GM19043 (cell line): ENCODE measurements at regions not wholly inside any gene's neighbourhood (a gene's known extent, or its start where the extent isn't known, plus 50 kb on each side); places are given as distances from the start of the nearest gene placed in this dataset.
A peak's percentile ranks its signal among the peaks of the same experiment; 100 is the strongest.
"Not testable (repeated sequence)": the region's sequence is repeated elsewhere in the genome, so short reads cannot be mapped to it uniquely, and the experiment has no call there.

Source experiments
- ATAC-seq: cut with Tn5 transposase; IDR thresholded peaks from one replicate; pipeline ENCODE4 v1.9.1; 2021; ENCODE audit warnings: low read depth; ENCODE audit not compliant: unreplicated experiment

DNA sequence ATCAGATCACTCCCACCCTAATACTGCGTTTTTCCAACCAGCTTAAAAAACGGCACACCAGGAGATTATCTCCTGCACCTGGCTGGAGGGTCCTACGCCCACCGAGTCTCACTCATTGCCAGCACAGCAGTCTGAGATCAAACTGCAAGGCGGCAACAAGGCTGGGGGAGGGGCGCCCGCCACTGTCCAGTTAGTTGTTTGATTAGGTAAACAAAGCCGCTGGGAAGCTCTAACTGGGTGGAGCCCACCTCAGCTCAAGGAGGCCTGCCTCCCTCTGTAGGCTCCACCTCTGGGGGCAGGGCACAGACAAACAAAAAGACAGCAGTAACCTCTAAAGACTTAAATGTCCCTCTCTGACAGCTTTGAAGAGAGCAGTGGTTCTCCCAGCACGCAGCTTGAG, 463.0 kb upstream of the CADM1 start:
- not testable (repeated sequence) for ATAC-seq

DNA sequence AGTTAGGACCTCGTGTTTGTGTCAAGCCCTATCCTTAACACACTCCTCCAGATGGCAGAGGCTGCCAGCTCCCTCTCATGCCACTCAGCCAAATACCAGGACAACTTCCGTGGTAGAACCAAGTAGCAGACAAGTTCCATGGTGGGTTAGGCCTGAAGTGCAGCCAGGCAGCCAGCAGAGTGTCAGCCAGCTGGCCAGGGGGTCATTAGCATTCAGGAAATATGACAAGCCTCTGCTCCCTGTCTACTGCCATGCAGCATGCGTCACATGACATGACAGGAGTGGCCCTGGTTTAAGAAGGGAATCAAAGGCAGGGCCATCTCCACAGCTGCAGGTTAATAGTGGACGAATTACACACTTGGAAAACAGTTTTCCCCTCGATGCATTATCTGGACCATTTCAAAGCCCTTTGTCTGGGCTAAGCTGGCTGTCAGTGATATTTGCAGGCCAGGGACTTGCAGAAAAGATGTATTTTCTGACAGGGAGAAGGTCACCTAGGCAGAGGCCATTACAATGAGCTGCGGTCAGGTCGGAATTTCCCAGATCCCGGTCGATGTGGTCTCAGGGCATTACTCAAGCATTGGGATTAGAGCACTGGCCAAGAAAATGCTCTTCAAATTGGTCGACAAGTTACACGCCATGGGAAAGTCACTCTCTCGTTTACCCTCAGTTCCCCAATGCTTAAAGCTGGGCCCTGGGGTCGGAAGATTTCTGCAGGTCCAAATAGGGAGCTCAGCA, 461.7 kb upstream of the CADM1 start:
- ATAC-seq, result no peak

DNA sequence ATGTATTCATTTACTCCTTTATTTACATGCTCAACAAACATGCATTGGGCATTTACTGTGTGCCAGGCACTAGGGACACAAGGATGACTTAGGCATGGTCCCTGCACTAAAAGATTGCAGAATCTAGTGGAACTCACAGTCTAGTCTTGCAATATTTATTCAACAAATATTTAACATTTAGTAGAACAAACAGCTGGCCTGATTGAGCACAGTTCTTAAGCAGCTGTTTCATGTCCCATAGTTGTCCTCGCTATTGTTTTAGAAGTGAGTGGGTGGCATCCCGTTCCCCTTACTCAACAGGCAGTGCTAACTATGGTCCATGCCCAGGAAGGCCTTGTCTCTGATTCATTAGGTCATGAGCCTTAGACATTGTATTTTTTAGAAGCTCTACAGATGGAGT, 459.9 kb upstream of the CADM1 start:
- no peak for ATAC-seq

DNA sequence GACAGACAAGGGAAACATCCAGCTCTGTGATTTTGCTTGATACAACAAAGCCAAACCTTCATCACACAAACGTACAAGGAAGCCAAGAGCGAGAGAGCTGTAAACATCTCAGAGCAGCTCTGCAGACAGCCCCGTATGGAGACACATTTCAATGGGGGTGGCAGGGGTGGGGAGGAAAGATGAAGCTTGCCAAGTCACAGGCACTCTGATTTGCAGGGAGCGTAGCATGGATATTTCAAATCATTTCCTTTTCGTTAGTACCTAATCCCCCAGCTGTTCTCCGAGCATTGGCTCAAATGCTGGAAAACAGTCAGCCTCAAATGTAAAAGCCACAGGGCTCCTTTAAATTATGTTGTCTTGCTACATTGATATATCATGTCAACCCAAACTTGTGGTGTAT, 458.9 kb upstream of the CADM1 start:
- no peak for ATAC-seq

DNA sequence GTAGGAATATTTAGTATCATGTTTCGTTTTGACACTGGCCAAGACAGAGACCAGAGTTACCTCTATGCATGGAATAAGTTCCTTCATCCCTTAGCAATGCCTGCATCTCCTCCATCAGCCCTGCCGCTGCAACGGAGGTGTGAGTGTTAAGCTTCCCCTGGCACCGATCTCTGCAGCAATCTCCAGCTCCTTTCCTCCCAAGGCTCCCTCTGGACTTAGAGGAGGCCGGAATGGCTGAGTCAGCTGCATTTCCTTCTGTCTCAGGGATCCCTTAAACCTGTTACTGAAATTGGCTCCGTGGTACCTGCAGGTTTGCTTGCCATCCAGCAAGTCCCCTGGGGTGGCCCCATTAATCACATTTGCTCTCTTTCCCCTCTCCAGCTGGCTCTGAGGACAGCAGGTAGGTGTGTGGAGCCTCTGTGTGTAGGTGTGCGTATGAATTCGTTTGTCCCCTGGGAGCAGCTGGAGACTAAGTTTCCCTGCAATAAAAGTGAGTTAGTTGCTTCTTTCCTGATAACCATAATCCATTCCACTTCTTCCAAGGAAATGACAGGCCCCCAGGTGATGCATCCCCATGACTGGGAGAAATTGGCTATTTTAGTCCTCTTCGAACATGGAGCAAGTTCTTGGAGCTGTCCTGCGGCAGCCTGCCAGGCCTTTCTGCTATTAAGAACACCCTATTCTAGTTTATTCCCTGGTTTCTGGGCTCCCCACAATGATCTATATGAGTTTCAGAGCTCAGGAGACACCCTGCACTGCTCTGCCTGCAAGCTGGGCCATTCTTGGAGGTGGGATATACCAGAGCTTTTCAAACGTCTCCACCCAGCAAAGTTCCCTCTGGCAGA, 457.2 kb upstream of the CADM1 start:
- ATAC-seq, result no peak

DNA sequence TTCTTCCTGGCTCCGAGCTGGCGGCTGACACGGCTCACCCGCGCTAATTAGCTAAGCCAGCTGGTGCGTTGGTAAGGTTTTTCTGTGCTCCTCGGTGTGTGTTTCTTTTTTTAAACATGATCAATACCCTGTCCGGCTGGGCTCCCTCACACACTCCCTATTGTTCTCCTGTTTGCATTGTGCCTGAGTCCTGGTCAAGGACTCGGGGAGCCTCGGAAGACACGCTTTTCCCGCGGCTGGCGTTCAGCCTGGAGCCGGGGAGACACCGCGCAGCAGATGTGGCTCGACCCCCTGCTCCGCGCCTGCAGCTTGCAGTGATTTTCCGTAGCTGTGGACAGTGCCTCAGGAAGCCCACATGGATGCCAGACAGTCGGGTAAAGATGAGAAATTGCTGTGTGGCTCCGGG, 454.9 kb upstream of the CADM1 start:
- no peak for ATAC-seq

DNA sequence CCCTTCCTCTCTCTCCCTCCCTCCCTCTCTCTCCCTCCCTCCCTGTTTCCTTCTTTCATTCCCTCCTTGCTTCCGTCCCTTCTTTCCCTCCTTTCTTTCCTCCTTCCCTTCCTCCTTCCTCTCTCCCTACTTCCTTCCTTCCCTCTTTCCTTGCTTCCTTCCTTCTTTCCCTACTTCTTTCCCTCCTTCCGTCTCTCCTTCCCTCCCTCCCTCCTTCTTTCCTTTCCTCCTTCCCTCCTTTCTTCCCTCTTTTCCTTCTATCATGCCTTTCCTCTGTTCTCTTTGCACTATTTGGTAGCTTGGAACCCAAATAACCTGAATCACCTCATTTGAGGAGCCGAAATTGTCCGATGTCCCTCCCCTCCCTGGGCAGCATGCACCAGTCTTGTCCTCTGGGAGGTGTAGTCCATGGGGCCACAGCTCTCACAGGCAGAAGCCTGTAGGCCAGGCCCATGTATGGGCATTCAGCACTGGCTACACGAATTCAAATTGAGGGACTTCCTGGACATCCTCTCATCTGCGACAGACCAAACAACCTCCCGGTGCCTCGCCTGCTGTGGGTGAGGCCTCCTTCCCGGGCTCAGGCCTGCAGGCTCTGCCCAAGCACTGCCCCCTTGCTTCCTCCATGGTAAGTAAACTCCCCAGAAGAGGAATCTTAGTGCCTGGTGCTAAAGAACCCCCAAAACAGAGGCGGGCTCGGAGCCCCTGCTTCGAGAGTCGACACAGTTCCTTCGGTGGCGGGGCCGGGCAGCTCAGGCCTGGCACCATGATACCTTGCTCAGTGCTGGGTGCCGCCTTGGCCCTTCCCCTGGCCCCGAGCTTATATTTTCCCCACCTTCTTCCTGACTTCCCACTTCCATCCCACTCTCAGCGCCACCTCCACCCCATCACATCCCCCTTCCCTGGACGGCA, 454.1 kb upstream of the CADM1 start:
- no peak for ATAC-seq

DNA sequence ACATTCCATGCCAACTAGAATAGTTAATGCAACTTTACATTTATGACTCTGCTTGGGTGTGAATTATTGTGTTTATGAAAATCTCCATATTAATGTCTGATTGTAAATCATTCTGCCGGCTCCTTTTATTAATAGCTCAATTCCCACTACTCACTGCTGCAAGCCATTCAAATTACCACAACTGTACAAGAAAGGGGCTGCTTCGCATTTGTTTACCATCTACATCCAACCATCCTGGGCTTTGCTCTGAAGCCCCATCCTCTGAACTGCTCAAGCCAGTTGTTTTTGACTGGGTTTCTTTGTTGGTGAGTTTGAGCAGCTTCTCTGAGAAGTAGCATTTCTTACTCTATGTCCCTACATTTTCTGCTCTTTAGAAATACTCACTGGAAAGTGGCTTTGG, 451.6 kb upstream of the CADM1 start:
- no peak for ATAC-seq

DNA sequence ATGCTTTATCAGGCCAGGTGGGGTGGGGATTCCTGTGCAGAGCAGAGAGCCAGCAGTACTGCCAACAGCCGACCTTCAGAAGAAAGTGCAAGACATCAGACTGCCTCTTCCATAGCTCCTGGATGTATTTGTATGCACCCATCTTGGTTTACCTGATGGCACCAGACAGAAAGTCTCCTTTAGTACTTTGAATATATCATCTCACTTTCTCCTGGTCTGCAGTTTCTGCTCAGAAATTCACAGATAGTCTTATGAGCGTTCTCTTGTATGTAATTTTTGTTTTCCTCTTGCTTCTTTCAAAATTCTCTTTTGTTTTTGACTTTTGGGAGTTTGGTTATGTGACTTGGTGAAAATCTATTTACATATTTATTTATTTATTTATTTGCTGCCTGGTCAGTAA, 446.4 kb upstream of the CADM1 start:
- no peak for ATAC-seq

DNA sequence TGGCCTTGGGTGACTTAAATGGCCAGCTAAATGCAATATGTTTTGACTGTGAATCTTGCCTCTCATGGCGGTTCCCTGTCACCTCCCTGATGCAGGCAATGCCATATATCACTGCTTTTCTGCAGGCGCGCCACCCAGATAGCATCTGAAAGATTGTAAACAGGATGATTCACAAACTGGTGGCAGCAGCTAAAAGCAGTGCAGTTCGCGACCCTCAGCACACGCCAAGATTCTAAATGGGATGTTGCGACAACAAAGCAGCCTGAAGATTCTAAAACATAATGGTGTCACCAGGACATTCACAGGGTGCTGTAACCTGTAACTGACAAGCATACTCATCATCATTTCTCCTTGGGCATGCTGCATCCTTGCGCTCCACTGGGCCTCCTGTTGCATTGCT, 440.4 kb upstream of the CADM1 start:
- no peak for ATAC-seq

DNA sequence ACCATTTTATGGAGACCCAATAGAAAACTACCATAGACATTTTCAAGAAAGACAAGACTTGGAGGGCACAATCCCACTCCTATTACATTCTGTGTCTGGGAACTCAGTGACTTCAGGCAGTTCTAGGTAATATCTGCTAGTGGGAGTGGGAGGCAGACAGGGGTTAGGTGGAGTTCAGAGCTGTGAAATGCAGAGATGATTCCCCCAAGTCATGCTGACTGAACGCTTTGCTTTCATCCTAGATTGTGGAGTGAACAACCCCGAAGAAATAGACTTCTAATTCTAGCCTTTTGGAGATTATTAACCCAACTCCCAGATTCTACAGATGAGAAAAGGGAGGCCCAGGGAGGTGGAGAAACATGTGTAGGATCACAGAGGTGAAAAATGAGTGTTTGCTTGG, 437.8 kb upstream of the CADM1 start:
- no peak for ATAC-seq

DNA sequence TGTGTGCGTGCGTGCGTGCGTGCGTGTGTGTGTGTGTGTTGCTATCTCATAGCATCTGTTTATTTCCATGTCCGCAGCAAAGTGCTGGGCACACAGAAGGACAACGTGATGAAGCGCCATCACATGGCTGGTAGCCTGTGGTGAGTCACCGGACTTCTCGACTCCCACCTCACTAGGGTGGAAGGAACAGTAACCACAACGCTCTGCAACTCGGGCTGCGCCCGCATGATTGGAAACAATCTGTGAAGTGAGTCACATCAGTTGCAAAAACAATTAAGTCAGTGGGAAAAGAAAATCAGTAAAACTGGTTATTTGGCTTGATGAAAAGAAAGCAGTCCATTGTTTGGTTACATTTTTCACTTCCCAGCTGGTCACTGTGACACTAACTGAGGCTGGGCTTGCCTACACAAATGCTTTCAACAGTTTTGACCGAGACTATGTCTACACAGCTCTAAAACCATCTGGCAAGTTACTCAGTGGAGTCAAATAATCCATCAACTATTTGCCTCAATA, 437.3 kb upstream of the CADM1 start:
- ATAC-seq, result no peak

DNA sequence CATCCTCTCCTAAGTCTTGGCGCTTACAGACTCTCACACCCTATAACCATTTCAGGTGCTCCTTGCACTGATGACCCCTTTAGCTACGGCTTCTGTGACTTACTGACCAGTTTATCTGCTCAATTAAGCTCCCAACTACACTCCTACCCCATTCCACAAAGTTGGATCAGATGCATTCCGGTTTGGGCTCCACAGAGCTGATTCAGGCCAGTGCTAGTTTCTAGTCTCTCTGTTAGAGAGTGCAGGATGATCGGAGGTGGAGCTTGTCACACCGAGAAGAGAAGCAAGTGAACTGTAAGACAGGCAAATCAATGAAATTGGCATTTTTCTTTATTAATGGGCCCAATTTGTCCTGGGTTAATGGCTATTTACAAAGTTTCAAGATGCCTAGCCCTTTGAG, 436.8 kb upstream of the CADM1 start:
- no peak for ATAC-seq

DNA sequence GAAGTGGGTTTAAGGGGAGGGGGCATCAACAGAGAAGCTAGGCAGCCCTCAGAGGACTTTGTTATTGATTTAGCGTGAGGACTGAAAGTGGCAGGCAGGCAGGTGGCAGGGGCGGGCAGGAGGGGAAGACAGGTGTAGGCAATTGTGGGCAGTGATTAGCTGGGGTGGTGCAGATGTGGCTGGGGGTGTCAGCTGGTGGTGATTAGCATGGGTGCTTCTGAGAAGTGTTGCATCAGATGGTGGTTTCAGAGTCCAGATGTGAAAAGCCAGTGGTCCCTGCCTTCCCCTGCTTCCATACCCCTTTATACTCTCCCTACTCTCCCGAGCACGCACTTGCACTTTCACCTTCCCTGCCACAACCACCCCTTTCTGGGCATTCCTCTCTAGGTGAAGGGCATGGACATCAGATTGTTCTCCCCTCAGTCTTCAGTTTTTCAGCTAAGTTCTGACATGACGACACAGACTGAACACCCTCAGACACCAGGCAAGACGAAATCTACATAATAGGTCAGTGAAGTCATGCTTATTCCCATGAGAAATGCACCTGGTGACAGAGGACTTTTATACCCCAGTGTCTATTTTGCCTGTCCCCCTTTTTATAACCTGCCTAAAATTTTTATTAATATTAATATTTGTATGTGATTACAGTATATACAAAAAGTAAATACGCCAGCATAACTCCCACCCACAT, 435.7 kb upstream of the CADM1 start:
- ATAC-seq, result peak; percentile 54

DNA sequence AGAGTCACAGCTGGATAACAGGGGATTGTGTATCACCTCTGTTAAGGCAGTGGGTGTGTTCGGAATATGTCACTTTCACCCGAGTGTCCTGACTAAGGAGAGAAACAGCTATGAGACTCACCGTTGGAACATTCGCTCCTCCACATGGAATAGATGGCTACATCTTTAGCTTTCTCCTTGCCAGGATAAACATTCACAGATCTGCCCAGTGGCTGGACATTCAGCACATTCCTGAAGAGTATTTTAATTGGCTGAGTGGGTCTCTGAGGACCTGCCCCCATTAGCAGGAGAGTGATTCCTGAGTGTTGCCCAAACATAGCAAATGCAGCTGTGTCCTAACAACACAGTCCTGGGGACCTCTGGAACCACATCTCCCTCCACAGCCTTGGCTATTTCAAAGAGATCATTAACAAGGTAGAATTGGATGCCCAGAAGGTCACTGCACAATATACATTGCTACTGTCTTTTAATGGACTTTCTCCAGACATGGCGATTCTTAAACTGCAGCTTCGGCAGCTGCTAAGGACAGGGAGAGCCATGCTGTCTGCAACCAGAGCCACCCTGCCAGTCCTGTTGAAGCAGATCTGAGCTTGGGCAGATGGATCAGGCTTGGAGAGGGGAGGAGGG, 435.0 kb upstream of the CADM1 start:
- no peak for ATAC-seq

DNA sequence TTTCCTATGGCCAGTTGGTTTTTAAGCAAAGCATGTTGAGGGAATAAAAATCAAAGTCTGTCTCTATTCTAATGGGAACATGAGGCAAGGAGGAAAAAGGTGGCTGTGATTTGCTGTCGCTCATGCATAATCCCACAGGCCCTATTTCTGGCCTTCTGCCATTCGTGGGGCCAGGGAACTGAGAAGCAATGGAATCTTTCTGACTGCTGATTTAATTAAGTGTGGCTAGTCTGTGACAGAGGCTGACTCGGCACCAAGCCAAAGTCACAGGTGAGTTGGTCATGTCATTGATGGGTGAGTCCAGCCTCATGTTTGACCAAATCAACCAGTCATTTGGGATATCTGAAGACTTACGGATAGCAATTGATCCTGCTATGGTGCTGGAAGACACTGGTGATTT, 429.3 kb upstream of the CADM1 start:
- ATAC-seq, result no peak

DNA sequence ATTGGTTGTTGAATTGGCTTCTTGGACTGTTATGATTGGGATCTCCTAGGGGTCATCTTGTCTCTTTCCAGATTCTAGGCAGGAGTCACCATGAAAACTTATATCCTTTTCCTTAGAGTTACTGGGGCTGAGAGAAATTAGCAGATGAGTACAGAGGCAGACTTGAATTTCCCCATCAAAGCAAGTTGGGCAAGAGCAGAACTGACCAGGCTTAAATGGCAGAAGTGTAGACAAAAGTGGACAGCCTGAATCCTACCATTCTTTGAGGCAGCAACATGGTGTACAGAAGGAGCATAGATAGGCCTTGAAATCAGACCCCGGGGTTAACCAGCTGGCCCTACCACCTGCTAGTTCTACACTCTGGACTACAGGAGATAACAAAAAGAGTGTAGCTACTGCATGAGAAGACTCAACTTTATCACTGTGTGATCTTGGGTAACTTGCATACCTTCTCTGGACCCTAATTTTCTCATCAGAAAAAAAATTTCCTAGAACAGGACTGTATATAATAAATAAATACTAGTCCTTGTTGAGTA, 427.4 kb upstream of the CADM1 start:
- ATAC-seq, result no peak

DNA sequence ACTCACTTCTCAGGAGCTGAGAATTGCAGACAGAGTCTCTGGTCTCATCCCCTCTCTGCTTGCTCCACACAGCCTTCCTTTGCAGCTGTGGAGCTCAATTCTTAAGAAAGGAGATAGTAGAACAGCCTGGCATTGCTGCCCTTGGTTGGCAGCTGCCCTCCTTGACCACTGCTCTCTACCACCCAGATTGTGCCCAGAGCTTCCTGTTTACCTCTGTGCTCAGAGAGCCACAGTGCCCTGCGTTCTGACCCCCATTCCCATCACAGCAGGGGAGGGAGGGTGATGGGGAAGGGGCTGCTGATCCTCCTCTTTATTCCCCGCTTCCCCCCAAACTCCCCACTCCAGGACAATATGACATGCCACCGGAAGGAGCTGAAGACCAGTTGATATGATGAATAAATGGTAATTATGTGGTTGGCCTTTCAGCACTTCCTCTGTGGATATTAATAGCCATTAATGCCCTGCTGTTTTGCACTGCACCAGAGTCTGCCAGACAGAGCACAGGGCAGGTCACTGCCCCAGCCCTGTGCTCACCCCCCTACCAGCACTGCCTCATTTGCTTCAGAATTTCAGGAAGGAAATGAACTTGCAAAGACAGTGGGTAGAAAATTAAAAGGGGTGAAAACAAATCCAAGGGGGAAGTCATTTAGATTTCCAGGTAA, 426.8 kb upstream of the CADM1 start:
- ATAC-seq, result peak; percentile 38

DNA sequence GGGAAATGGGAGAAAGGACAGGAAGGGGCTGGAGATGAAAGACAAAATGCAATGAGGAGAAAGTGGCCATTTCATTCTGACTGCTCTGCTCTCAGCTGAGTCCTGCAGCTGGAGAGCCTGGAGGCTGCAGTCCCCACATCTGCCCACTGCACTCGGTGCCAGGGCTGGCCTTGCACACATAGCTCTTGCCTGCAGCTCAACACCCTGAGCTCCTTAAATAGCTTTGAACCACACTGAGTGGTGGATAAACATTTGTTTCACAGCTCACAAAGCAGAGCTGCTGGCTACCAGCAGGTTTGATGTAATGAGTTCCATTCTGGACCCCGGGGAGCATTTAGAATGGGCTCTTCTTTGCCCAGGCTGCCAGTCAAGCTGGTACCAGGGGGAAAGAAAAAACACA, 426.1 kb upstream of the CADM1 start:
- no peak for ATAC-seq
